Hypothalamus (tissue), 51 donors: ENCODE measurements at regions not wholly inside any gene's neighbourhood (a gene's known extent, or its start where the extent isn't known, plus 50 kb on each side); places are given as distances from the start of the nearest gene placed in this dataset.
"Not testable (repeated sequence)": the region's sequence is repeated elsewhere in the genome, so short reads cannot be mapped to it uniquely, and the experiment has no call there.

Experiments
- DNase-seq, 51 donors: peaks; one replicate each; lab custom pipeline; 2025; lab: John Stamatoyannopoulos, UW

DNA sequence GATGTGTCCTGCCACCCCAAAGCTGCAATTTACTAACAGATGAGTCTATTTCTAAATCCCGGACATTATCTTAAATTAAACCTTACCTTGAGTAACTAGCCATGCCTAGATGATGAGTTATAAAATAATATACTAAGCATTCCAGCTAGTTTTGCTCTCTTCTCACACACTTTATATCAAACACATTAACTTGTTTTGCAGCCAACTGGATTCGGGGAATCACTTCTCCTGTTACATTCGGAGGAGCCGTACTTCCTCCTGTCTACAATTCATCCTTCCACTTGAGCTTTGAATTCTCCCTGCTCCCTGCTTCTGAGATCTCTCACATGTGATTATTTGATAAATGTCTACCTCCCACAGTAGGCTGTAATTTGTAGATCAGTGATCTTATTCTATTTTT, 420.1 kb downstream of the GJA1 start:
- no peak for DNase-seq

DNA sequence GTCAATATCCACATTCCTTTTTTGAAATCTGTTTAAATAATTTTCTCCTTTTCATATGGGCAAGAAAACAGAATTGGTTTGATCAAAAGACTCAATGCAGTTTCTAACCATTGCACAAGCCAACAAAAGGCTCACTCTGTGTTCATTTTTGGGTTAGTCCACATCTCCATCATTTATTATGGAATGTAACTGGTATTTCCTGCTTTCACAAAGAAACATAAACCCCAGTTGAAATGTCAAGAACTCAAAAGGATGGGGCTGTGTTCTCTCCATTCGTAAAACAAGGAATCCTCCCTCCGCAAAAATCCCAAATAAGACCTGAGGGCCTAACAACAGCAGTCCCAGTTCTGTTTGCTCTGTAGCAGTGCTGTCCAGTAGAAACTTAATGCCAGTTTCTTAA, 420.9 kb downstream of the GJA1 start:
- no peak for DNase-seq

DNA sequence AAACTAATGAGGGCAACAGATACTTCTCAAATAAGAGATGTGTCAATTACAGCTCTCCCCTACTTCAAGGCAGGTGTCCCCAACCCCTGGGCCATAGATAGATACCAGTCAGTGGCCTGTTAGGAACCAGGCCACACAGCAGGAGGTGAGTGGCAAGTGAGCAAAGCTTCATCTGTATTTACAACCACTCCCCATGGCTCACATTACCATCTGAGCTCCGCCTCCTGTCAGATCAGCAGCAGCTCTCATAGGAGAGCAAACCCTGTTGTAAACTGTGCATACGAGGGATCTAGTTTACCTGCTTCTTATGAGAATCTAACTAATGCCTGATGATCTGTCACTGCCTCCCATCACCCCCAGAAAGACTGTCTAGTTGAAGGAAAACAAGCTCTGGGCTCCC, 422.1 kb downstream of the GJA1 start:
- DNase-seq: no peak

DNA sequence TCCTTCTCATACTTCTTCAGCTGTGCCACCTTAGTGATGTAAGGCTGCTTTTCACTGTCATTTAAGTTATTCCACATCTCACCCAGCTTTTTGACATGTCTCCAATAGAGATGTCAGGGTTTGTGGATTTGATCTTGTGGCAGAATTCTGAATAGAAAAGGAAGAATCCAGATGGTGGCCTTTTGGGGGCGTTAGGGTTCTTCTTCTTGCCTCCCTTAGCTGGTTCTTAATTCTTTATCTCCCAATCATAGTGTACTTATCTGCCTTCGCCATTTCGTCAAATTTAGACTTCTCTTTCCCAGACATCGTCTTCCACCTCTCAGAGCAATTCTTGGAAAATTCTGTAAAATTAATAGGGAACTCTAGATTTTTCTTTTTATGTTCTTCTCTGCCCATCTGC, 422.9 kb downstream of the GJA1 start:
- DNase-seq: no peak

DNA sequence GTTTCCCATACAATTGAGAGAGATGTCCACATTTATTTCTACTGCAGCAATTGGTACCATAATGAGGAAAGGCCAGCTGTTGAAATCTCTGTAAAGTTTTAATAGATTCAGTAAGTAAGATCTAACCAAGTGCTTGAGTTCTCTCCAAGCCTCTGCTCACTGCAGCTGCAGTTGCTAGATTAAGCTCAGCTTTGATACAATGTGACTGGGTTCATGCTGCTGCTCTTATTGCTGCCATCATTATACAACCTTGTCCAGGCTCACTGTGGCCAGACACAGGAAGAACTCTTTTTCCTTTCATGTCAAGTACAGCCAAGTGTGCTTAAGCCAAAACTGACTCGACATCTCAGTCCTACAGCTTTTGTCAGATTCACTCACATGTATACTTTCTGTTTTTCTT, 423.5 kb downstream of the GJA1 start:
- DNase-seq: no peak

DNA sequence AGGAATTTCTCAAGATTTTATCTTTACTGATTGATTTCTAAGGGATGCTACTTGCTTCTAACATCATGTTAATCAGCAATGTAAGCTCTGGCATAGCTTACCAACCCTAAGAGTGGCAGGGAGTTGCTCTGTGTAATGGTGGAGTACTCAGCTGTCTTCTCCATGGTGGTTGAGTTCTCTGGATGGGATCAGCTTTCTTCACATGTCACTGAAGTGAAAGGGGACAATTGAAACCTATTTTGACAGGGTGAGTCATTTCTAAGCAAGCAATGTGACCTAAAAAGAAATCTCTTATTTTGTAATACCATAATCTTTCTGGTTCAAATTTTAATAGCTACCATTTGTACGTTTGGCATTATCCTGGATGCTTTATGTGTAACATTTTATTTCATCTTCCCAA, 430.4 kb downstream of the GJA1 start:
- DNase-seq: no peak

DNA sequence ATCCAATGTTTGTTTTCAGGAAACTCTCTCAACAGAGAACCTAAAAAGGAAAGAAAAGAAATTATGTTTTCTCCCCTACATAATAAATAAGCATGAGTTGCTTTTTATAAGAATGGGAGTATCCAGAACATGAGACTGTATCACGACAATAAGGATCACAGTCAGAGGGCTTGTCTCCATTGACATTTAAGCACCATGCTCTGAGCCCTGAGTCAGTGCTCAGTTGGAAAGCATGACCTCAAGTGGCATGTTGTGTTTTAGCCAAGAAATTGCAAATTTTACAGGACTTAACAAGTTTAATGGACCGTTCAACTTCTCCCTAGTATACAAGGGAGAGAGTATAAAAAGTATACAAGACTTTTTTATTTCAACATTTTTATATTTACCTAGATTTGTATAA, 431.6 kb downstream of the GJA1 start:
- DNase-seq: no peak

DNA sequence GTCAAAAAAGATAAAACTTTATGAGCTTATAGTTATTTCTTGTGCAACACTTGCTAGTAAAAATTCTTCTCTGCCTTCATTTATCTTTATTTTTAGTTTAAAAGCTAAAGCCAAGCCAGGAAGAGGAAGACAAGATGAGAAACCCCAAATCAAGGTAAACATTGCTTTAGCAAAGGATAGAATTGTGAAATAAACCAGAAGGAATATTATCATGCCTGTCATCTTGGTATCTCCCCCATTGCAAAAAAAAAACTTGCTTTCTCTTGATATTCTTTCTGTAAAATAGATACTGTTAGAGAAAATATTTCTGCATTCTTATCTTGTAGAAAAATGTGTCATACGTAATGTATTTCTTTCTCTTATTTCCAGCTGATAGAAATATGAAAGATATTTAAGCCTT, 432.8 kb downstream of the GJA1 start:
- DNase-seq: no peak

DNA sequence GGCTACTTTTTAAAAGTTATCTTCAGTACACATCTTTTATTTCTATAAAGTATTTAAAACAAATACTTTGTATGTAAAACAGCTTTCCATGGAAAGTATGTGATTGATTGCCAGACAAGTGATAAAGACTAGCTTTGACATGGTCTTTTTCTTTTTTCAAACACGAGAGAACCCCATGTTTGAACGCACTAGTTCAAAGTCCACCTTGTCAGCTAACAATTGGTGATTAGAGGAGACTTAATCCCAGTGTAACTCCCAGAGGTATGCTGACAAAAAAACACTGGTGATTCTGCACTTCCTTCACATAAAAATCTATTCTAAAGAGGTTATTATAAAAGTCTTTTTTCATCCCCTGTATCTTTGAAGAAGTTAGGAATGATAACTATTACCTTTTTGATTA, 438.1 kb downstream of the GJA1 start:
- DNase-seq: no peak

DNA sequence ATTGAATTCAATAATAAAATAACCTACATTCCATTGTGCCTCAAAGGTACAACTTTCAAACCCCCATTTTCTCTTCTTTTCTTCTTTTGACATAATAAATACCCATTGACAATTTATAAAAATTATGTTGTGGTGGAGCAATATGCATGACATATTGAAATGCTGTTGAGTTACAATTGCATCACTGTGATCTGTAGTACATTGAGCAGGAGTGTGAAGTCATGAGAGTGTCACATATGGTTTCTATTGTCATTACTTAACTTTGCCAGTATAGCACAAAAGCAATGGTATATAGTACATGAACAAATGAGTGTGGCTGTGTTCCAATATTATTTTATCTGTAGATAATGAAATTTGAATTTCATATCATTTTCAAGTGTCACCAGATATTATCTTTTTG, 441.3 kb downstream of the GJA1 start:
- DNase-seq: no peak

DNA sequence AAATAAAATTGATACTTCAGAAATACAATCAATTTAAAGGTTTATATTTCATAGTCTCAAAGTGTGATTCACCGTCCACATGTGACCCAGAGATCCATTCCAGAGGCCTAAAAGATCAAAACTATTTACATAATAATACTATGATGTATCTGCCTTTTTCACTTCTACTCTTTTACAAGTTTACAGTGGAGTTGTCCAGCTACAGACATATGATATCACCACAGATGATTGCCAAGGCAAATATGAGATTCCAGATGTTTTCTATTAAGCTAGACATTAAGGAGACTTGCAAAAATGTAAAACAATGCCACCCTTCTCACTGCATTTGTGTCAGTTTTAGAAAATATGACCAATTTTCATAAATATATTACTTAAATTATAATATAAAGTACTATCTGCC, 443.7 kb downstream of the GJA1 start:
- DNase-seq: no peak

DNA sequence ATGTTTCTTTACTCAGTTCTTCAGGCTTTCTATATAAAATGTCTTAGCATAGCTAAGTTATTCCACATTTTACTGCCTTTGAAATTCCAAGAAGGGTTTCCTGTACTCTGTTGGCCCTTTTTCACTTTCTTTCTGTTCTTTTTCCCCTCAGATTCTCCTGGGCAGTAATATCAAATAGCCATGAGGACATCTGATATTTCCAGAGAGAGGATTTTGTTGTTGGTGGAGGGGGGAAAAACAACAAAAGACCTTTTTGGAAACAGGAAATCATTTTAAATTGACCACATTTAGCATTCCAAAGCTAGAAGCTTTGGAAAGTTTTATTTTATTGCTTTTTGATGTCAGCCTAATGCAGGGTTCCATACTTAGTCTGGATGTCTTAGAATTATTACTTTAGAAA, 445.4 kb downstream of the GJA1 start:
- DNase-seq: no peak

DNA sequence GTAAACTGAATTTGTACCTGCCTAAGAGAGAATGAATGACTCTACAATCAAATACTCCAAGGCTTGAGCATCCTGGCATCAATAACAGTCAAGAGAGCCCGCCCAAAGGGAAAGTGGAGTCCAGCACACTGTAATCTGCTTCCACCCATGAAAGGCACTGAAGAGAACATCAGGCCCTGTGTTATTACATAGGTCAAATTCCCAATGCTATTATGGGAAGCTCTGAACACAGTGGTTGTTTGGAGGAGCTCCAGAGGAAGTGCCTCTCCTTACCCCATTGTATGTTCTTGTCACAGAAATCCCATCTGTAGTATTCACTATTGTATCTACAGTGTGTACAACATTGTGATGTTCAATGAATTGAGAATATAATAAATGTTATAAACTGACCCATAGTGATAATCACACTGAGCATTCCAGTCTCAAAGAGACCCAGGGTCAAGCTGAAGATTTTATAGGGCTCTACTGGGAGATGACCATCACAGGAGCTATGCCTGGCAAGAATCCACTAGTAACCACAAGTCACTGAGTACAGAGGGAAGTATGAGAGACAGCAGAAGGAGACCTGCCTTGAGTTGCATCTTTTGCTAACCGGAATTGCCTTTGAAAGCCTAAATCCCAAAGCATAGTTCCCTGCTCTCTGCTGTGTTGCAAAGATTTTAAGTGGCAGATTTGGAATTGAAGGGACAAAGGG, 446.7 kb downstream of the GJA1 start:
- no peak for DNase-seq

DNA sequence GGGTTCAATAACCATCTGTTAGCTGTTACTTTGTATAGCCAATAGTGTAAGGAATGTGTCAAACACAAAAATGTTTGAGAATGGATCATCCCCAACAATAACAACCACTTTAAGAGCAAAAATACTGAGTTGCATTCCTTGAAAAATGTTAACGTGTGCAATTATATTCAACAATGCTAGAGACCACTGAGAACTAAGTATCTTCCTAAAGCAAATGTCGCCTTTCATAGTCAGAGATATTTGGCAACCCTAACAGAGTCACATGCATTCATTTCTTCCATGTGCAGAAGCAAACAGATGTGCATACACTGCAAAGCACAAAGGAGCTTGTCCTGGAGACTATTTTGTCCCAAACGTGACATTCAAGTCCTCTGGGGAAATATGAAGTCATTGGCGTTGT, 448.6 kb downstream of the GJA1 start:
- no peak for DNase-seq

DNA sequence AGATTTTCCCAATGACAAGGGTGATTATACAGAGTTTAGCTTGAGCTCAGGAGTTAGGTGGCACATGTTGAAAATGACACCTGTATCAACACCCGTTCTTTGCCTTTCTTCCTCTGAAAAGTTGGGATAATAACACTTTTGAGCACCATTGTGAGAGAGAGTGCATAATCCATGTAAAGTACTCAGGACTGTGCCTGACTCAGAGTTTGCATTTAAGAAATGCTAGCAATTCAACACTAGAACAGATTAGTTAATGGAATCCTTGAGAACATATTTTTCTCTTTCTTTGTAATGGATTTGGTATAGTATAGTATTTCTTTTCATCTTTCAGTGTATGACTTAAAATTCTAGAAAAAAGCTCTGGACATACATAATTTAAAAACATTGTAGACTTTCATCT, 449.2 kb downstream of the GJA1 start:
- no peak for DNase-seq

DNA sequence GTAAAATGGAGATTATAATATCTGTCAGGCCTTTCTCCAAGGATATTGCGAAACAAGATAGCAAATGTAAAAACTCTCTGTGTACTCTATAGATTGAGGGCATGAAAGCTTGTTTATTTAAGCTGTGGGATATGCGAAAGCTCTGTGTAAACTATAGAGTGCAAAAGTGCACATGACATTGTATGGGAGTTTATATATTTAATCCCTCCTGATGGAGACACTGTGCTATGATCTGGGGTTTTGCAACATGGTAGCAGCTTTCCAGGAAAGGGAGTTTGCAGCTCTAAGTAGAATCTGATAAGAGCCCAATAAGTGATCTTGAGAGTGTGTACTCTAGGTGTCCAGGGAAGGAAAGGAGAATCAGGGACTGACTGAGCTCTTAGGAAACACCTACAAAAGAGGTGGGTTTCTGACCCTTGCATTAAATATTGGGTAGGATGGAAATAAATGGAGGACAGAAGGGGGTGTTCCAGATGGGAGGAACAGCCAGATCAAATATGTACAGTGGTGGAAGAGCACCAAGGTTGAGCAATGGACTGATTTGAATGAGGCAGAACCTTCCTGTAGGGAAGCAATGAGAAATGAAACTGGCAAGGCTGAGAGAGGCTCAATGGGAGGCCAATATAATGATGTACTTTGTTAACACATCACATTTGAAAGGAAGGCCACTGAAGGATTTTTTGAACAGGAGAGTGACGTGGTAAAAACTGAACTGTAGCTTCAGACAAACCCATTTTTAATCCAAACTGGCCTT, 450.1 kb downstream of the GJA1 start:
- no peak for DNase-seq

DNA sequence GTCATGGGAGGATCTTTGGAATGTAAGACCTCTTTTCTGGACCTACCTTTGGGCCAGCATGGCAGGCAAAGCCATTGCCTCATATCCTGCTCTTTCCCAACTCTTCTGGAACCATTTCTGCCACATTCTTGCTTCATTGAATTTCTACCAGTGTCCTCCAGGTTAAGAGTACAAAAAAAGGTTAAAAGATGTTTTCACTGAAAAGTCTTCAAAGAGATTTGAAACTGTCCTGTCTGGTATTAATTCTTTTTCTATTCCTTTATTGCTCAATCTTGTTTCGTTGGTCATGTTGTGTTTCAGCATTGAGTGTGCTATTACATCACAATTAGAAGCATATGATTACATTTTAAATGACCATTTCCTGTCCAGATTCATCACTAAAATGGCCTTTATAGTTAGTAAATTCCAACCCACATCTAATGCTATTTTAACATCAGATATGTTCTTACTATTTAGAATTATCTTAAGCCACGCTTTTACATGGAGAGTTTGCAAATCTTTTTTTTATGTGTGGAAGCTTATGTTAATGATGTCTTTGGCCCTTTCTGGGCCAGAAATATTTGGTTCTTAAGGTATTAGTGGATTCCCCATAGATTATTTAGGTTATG, 450.9 kb downstream of the GJA1 start:
- DNase-seq: no peak

DNA sequence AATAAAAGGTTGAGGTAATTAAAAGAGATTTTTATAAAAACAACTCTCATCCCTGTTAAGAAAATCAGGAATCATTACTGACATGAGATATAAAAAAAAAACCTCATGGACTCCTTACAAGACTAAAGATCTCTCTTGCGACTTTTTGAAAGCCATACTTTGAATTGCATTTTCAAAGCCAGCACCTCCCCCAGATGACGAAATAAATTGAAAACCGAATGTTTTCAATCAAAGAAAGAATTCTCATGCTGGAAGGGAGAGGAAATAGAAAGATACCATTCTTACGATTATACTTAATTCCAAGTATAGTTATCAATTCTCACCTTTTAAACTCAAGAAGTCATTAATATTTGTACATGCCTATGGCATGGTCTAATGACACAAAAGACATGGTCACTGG, 452.3 kb downstream of the GJA1 start:
- DNase-seq: no peak

DNA sequence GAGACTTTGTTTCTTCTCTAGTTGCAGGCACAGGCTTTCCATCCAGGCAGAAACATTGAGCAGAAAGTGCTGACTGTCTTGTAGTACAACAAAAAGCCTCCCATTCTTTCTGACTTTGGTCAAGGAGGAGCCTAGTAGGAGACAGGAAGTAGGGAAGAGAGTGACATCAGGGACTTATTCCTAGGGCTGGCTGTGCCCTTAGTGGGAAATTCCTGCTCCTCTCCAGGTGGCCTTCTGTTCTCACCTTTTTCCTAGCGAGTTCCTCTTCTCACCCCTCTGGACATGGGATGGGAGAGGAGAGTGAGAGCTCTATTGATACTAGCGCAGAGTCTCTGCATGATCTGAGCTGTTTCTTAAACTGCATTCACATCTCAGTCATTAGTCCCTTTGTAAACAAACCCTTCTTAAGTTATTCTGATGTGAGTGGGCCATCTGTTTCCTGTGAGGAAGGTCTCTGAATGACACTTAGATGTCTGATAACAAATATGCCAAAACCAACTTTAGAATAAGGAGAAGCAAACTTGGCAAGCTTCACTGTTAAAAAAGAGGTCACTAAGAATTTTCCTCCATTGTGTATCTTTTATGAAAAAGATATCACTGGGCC, 455.0 kb downstream of the GJA1 start:
- DNase-seq: no peak

DNA sequence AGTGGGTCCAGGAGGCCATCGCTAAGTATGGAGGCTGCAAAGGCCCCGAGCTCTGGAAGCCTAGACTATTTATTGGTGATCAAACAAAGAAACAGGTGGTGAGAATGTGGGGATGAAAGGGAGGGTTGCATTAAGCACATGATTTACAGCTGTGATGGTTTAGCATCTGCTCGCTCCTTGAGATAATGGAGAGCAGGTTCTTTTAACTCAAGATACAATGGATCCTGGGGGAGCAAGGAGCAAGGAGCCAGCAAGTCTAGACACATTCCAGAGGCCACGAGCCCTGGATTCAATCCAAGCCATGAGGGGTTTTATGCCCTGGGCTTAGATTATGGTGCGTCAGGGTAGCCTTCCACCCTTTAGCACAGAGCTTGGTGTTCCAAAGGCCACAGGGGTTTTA, 460.3 kb downstream of the GJA1 start:
- not testable (repeated sequence) for DNase-seq

DNA sequence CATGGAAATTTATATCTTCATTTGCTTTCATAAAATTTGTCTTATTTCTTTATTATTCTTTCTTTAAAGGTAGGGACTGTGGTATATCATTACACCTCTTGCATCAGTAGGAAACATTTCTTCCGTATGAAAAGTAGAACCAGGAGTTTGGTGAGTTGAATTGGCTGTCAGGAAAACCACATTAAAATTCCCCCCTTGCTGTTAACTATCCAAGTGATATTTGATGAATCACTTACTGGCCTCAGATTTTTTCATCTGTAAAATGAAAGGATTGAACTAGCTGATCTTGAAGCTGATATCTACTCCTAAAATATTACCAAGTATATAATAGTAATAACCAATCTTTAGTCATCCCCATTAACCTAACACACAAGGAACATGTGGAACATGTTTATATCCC, 460.9 kb downstream of the GJA1 start:
- no peak for DNase-seq

DNA sequence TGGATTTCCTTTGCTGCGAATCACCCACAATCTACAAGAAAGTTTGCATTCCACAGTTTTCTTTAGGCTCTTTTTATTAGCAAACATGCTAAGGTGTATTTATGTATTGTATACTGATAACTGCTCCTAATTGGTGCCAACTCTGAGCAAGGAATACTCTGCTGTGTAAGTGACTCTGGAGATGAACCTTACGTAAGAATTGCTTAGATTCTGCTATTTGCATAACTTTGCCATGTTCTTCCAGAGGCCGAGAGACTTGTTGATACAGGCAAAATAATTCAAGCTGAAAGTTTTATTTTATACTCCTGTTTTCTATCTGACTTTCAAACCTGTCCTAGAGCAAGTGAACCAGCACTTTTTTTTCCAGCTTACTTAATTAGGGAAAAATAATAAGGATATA, 461.3 kb downstream of the GJA1 start:
- no peak for DNase-seq
